ENCODE measurements at regions not wholly inside any gene's neighbourhood (a gene's known extent, or its start where the extent isn't known, plus 50 kb on each side); places are given as distances from the start of the nearest gene placed in this dataset.

GRCh38 chr7:115493381-115493780, 537.2 kb downstream of the TFEC start:
- ATAC-seq = no peak

DNA sequence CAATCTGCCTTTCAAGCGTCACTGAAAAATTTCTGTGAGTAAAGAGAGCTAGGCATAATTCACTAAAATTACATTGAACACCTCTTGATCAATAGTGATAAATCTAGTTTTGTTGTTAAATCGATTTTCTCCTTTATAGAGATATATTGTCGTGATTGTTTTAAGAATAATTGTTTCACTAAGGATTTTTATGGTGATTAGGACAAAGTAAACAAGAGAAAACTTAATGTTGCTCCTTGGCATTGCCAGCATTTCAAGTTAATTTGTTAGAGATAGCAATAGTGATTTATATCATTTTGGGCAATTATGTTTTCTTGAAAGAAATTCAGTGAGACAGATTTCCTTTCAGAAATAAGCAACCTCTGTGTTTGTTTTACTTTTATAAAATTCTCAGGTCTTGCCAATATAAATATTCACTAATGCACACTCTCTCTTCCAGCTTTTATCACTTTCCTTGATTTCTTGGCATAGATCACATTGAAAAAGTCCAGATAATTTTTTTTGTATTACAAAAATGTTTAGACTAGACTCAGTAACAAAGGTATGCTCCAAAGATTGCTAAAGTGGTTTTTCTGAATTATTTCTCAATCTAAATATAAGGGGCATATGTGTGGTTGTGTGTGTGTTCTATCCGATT, 538.7 kb downstream of the TFEC start:
- no peak for ATAC-seq
- no peak for TF ChIP-seq PATZ1 (CRISPR knock-in tag; IDR thresholded peaks at IDR 0.05; ENCODE audit: borderline replicate concordance)
- TF ChIP-seq ZNF8 (CRISPR knock-in tag; IDR thresholded peaks at IDR 0.05) = no peak
- TF ChIP-seq OSR1 (CRISPR knock-in tag; IDR thresholded peaks at IDR 0.05) = no peak
- TF ChIP-seq TCF4 (CRISPR knock-in tag; IDR thresholded peaks at IDR 0.05; ENCODE audit: borderline replicate concordance) = no peak

More at GRCh38 chr7:115493381-115493780, 537.2 kb downstream of the TFEC start:
- no peak for TF ChIP-seq ZFP30 (CRISPR knock-in tag; IDR thresholded peaks at IDR 0.05)
- TF ChIP-seq, protein P1, sequence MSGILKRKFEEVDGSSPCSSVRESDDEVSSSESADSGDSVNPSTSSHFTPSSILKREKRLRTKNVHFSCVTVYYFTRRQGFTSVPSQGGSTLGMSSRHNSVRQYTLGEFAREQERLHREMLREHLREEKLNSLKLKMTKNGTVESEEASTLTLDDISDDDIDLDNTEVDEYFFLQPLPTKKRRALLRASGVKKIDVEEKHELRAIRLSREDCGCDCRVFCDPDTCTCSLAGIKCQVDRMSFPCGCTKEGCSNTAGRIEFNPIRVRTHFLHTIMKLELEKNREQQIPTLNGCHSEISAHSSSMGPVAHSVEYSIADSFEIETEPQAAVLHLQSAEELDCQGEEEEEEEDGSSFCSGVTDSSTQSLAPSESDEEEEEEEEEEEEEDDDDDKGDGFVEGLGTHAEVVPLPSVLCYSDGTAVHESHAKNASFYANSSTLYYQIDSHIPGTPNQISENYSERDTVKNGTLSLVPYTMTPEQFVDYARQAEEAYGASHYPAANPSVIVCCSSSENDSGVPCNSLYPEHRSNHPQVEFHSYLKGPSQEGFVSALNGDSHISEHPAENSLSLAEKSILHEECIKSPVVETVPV (CRISPR knock-in tag; IDR thresholded peaks at IDR 0.05) = no peak
- TF ChIP-seq ARNTL (CRISPR knock-in tag; IDR thresholded peaks at IDR 0.05; ENCODE audit: borderline replicate concordance, low read depth) = no peak
- TF ChIP-seq SNAI2 (CRISPR knock-in tag; IDR thresholded peaks at IDR 0.05) = no peak
- TF ChIP-seq ZFP3 (CRISPR knock-in tag; IDR thresholded peaks at IDR 0.05) = no peak
- no peak for TF ChIP-seq PATZ1 (CRISPR knock-in tag; IDR thresholded peaks at IDR 0.05; ENCODE audit: borderline replicate concordance)
- no peak for TF ChIP-seq ISL1 (CRISPR knock-in tag; IDR thresholded peaks at IDR 0.05)
- no peak for TF ChIP-seq TOX (CRISPR knock-in tag; IDR thresholded peaks at IDR 0.05; ENCODE audit: borderline replicate concordance)
- no peak for TF ChIP-seq OSR1 (CRISPR knock-in tag; IDR thresholded peaks at IDR 0.05)
- no peak for TF ChIP-seq ZC3H10 (CRISPR knock-in tag; IDR thresholded peaks at IDR 0.05)
- no peak for TF ChIP-seq CREB5 (CRISPR knock-in tag; IDR thresholded peaks at IDR 0.05; ENCODE audit: low read depth)

- TF ChIP-seq TOX (CRISPR knock-in tag; IDR thresholded peaks at IDR 0.05; ENCODE audit: borderline replicate concordance) = no peak
- TF ChIP-seq CSDC2 (CRISPR knock-in tag; IDR thresholded peaks at IDR 0.05) = no peak
- TF ChIP-seq PPARA (CRISPR knock-in tag; IDR thresholded peaks at IDR 0.05; ENCODE audit: borderline replicate concordance) = no peak
- TF ChIP-seq ZNF70 (CRISPR knock-in tag; IDR thresholded peaks at IDR 0.05) = no peak
- TF ChIP-seq, protein P2, sequence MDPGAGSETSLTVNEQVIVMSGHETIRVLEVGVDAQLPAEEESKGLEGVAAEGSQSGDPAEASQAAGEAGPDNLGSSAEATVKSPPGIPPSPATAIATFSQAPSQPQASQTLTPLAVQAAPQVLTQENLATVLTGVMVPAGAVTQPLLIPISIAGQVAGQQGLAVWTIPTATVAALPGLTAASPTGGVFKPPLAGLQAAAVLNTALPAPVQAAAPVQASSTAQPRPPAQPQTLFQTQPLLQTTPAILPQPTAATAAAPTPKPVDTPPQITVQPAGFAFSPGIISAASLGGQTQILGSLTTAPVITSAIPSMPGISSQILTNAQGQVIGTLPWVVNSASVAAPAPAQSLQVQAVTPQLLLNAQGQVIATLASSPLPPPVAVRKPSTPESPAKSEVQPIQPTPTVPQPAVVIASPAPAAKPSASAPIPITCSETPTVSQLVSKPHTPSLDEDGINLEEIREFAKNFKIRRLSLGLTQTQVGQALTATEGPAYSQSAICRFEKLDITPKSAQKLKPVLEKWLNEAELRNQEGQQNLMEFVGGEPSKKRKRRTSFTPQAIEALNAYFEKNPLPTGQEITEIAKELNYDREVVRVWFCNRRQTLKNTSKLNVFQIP (CRISPR knock-in tag; IDR thresholded peaks at IDR 0.05; ENCODE audit: borderline replicate concordance, low read depth) = no peak
- no peak for TF ChIP-seq ZC3H10 (CRISPR knock-in tag; IDR thresholded peaks at IDR 0.05)
- no peak for TF ChIP-seq ZFP30 (CRISPR knock-in tag; IDR thresholded peaks at IDR 0.05)
- TF ChIP-seq, protein P3, sequence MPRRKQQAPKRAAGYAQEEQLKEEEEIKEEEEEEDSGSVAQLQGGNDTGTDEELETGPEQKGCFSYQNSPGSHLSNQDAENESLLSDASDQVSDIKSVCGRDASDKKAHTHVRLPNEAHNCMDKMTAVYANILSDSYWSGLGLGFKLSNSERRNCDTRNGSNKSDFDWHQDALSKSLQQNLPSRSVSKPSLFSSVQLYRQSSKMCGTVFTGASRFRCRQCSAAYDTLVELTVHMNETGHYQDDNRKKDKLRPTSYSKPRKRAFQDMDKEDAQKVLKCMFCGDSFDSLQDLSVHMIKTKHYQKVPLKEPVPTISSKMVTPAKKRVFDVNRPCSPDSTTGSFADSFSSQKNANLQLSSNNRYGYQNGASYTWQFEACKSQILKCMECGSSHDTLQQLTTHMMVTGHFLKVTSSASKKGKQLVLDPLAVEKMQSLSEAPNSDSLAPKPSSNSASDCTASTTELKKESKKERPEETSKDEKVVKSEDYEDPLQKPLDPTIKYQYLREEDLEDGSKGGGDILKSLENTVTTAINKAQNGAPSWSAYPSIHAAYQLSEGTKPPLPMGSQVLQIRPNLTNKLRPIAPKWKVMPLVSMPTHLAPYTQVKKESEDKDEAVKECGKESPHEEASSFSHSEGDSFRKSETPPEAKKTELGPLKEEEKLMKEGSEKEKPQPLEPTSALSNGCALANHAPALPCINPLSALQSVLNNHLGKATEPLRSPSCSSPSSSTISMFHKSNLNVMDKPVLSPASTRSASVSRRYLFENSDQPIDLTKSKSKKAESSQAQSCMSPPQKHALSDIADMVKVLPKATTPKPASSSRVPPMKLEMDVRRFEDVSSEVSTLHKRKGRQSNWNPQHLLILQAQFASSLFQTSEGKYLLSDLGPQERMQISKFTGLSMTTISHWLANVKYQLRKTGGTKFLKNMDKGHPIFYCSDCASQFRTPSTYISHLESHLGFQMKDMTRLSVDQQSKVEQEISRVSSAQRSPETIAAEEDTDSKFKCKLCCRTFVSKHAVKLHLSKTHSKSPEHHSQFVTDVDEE (CRISPR knock-in tag; IDR thresholded peaks at IDR 0.05) = no peak
- no peak for ATAC-seq
These were observed 551.1 kb downstream of the TFEC start for GRCh38 chr7:115479448-115479847.

Measured in SK-N-SH treated with all-trans-retinoic acid at 6 μM for 48 hours (cell line).